ENCODE measurements at regions not wholly inside any gene's neighbourhood (a gene's known extent, or its start where the extent isn't known, plus 50 kb on each side); places are given as distances from the start of the nearest gene placed in this dataset.
A peak's percentile ranks its signal among the peaks of the same experiment; 100 is the strongest.

DNA sequence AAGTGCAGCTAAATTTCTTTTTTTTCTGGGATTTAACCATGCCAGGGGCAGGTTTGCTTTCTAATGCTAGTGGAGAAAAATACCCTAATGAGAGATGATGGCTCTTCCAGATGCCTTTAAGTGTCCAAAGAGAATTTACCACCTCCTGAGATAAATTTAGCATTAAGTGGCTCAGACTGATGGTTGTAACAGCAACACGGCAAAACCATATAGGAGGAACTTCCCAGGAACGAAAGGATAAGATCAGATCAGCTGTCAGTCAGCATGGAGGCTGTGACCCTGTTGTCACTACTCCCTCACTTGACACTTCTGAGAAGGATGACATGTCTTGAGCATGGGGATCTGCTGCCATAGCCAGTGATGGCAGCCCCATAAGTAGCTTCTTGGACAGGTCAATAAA is 860.0 kb downstream of the QKI start:
- Histone ChIP-seq H4K20me1 (ENCODE audit: insufficient read depth) (no peaks in the 10 kb centered on the region), H3K9me2 (ENCODE audit: insufficient read depth, low read length) (no peaks in the 10 kb centered on the region), H3K4me2 (ENCODE audit: low read length) (no peak overlapping the region), H2AFZ (ENCODE audit: low read depth, low read length) (no peak overlapping the region), H3K79me2 (replicated peaks; ENCODE audit: insufficient read depth, low read length) (no peaks in the 10 kb centered on the region), H3K27me3 (ENCODE audit: insufficient read depth, low read depth, low read length) (no peaks in the 10 kb centered on the region), H3K36me3 (ENCODE audit: insufficient read depth, low read length) (no peaks in the 10 kb centered on the region), H3F3A (ENCODE audit: insufficient read depth, low read length, poor library complexity, severe bottlenecking) (no peaks in the 10 kb centered on the region), H3K9me3 (ENCODE audit: low read length) (peaks cover 3% of the 10 kb centered on the region), H3K4me3 (ENCODE audit: low read length) (no peak overlapping the region), H3K9ac (ENCODE audit: low read length) (no peak overlapping the region), H3K27ac (ENCODE audit: low read length) (no peak overlapping the region)
- TF ChIP-seq, protein P1, sequence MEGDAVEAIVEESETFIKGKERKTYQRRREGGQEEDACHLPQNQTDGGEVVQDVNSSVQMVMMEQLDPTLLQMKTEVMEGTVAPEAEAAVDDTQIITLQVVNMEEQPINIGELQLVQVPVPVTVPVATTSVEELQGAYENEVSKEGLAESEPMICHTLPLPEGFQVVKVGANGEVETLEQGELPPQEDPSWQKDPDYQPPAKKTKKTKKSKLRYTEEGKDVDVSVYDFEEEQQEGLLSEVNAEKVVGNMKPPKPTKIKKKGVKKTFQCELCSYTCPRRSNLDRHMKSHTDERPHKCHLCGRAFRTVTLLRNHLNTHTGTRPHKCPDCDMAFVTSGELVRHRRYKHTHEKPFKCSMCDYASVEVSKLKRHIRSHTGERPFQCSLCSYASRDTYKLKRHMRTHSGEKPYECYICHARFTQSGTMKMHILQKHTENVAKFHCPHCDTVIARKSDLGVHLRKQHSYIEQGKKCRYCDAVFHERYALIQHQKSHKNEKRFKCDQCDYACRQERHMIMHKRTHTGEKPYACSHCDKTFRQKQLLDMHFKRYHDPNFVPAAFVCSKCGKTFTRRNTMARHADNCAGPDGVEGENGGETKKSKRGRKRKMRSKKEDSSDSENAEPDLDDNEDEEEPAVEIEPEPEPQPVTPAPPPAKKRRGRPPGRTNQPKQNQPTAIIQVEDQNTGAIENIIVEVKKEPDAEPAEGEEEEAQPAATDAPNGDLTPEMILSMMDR (IDR thresholded peaks at IDR 0.05; ENCODE audit: poor library complexity, severe bottlenecking) = no peak
- TF ChIP-seq SMC3 (conservative IDR thresholded peaks at IDR 0.05; ENCODE audit: poor library complexity) (no peak), RAD21 (conservative IDR thresholded peaks at IDR 0.05) (no peak), POLR2AphosphoS5 (IDR thresholded peaks at IDR 0.05) (peak; percentile 76), EZH2 (IDR thresholded peaks at IDR 0.05; ENCODE audit: borderline replicate concordance, insufficient read depth, low read length, poor library complexity, severe bottlenecking) (no peak), TAF1 (IDR thresholded peaks at IDR 0.05; ENCODE audit: low read depth) (no peak), MXI1 (conservative IDR thresholded peaks at IDR 0.05; ENCODE audit: poor library complexity, severe bottlenecking) (no peak), EP300 (conservative IDR thresholded peaks at IDR 0.05; ENCODE audit: poor library complexity, severe bottlenecking) (peak; percentile 77)
- TF ChIP-seq, protein P2, sequence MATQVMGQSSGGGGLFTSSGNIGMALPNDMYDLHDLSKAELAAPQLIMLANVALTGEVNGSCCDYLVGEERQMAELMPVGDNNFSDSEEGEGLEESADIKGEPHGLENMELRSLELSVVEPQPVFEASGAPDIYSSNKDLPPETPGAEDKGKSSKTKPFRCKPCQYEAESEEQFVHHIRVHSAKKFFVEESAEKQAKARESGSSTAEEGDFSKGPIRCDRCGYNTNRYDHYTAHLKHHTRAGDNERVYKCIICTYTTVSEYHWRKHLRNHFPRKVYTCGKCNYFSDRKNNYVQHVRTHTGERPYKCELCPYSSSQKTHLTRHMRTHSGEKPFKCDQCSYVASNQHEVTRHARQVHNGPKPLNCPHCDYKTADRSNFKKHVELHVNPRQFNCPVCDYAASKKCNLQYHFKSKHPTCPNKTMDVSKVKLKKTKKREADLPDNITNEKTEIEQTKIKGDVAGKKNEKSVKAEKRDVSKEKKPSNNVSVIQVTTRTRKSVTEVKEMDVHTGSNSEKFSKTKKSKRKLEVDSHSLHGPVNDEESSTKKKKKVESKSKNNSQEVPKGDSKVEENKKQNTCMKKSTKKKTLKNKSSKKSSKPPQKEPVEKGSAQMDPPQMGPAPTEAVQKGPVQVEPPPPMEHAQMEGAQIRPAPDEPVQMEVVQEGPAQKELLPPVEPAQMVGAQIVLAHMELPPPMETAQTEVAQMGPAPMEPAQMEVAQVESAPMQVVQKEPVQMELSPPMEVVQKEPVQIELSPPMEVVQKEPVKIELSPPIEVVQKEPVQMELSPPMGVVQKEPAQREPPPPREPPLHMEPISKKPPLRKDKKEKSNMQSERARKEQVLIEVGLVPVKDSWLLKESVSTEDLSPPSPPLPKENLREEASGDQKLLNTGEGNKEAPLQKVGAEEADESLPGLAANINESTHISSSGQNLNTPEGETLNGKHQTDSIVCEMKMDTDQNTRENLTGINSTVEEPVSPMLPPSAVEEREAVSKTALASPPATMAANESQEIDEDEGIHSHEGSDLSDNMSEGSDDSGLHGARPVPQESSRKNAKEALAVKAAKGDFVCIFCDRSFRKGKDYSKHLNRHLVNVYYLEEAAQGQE (IDR thresholded peaks at IDR 0.05; ENCODE audit: borderline replicate concordance) = peak; percentile 53

DNA sequence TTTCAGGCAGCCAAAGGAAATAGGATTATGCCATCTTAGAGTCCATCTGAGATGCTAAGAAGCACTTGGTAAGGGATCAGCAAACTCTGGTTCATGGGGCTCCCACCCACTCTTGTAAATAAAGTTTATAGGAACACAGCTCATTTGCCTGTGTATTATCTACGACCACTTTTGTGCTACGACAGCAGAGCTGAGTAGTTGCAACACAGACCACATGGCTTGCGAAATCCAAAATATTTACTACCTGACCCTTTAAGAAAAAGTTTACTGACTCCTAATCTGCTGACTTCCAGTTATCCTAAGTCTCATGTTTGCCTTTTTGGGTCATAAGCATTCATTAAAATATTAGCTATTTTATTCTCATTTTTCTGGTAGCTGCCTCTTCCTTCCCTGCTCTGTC is 859.0 kb downstream of the QKI start:
- Histone ChIP-seq H3K9ac (ENCODE audit: low read length) (no peak overlapping the region), H2AFZ (ENCODE audit: low read depth, low read length) (no peak overlapping the region), H3K9me3 (ENCODE audit: low read length) (no peaks in the 10 kb centered on the region), H4K20me1 (ENCODE audit: insufficient read depth) (no peaks in the 10 kb centered on the region), H3K4me3 (ENCODE audit: low read length) (no peak overlapping the region), H3K27me3 (ENCODE audit: insufficient read depth, low read depth, low read length) (no peaks in the 10 kb centered on the region), H3K36me3 (ENCODE audit: insufficient read depth, low read length) (no peaks in the 10 kb centered on the region), H3F3A (ENCODE audit: insufficient read depth, low read length, poor library complexity, severe bottlenecking) (no peaks in the 10 kb centered on the region), H3K27ac (ENCODE audit: low read length) (no peak overlapping the region), H3K4me2 (ENCODE audit: low read length) (no peak overlapping the region), H3K79me2 (replicated peaks; ENCODE audit: insufficient read depth, low read length) (no peaks in the 10 kb centered on the region), H3K9me2 (ENCODE audit: insufficient read depth, low read length) (no peaks in the 10 kb centered on the region)
- TF ChIP-seq RAD21 (conservative IDR thresholded peaks at IDR 0.05) (no peak), POLR2AphosphoS5 (IDR thresholded peaks at IDR 0.05) (no peak), EP300 (conservative IDR thresholded peaks at IDR 0.05; ENCODE audit: poor library complexity, severe bottlenecking) (no peak), TAF1 (IDR thresholded peaks at IDR 0.05; ENCODE audit: low read depth) (no peak), MXI1 (conservative IDR thresholded peaks at IDR 0.05; ENCODE audit: poor library complexity, severe bottlenecking) (no peak), EZH2 (IDR thresholded peaks at IDR 0.05; ENCODE audit: borderline replicate concordance, insufficient read depth, low read length, poor library complexity, severe bottlenecking) (no peak), SMC3 (conservative IDR thresholded peaks at IDR 0.05; ENCODE audit: poor library complexity) (no peak)
- TF ChIP-seq, protein P1 (IDR thresholded peaks at IDR 0.05; ENCODE audit: poor library complexity, severe bottlenecking) = no peak
- TF ChIP-seq, protein P2 (IDR thresholded peaks at IDR 0.05; ENCODE audit: borderline replicate concordance) = no peak

All from neural cell (in vitro differentiated cells).